H1 (cell line): ENCODE measurements at regions not wholly inside any gene's neighbourhood (a gene's known extent, or its start where the extent isn't known, plus 50 kb on each side); places are given as distances from the start of the nearest gene placed in this dataset.

Experiments
- CTCF ChIA-PET: fragments of 300-600 bp; sonication (Branson Sonifier 250); formaldehyde crosslinking; loops from one replicate; lab custom pipeline; 2021; ENCODE audit not compliant: partially characterized antibody; lab: Charles Lee
- POLR2A ChIA-PET: fragments of 300-600 bp; sonication (Branson Sonifier 250); formaldehyde crosslinking; loops from one replicate; lab custom pipeline; 2021; ENCODE audit warnings: inconsistent platforms; ENCODE audit not compliant: partially characterized antibody; lab: Charles Lee
- DNase-seq, 2 experiments: peaks; one replicate each; pipeline versions ENCODE4 v3.0.0 to v3.0.0-alpha.2; 2010 to 2022; ENCODE audit warnings: low spot score in 2 of 2, low read depth in 1 of 2, mixed read lengths in 1 of 2
- FAIRE-seq: peaks from 2 replicates; lab custom pipeline; 2011; peaks lifted over from hg19 to GRCh38; lab: Jason Lieb, UNC
- H2AFZ ChIP-seq: 2 replicates; pipeline ENCODE4 v1.8.1; 2012; ENCODE audit warnings: low read length, inconsistent platforms
- H2AK5ac ChIP-seq: 2 replicates; pipeline ENCODE4 v1.6.1; 2013; ENCODE audit warnings: low read depth, low read length
- H2BK120ac ChIP-seq: replicated peaks from 2 replicates; pipeline ENCODE3; 2013; ENCODE audit warnings: low read depth, low read length, inconsistent platforms
- H2BK12ac ChIP-seq: 2 replicates; pipeline ENCODE4 v1.6.1; 2013; ENCODE audit warnings: low read depth, low read length
- H2BK15ac ChIP-seq: 2 replicates; pipeline ENCODE4 v1.6.1; 2013; ENCODE audit warnings: low read length
- H2BK20ac ChIP-seq: 2 replicates; pipeline ENCODE4 v1.6.1; 2013; ENCODE audit warnings: low read length
- H2BK5ac ChIP-seq: 2 replicates; pipeline ENCODE4 v1.6.1; 2013; ENCODE audit warnings: low read depth, low read length
- H3K14ac ChIP-seq: 2 replicates; pipeline ENCODE4 v1.6.1; 2013; ENCODE audit warnings: inconsistent platforms; ENCODE audit not compliant: insufficient read length
- H3K18ac ChIP-seq: 2 replicates; pipeline ENCODE4 v1.6.1; 2013; ENCODE audit warnings: low read length; ENCODE audit errors: extremely low read depth
- H3K23ac ChIP-seq: 2 replicates; pipeline ENCODE4 v1.6.1; 2013; ENCODE audit warnings: inconsistent platforms; ENCODE audit not compliant: insufficient read length
- H3K23me2 ChIP-seq: 2 replicates; pipeline ENCODE4 v1.6.1; 2013; ENCODE audit warnings: low read depth, low read length
- H3K27ac ChIP-seq: 2 replicates; pipeline ENCODE4 v1.6.1; 2011; ENCODE audit warnings: low read depth, low read length, inconsistent platforms
- H3K27me3 ChIP-seq, 4 experiments: replicated peaks in 1 of 4; 1 replicate in 1 of 4; 2 replicates in 3 of 4; pipeline versions ENCODE4 v1.6.1 to v1.8.1; 2011 to 2013; ENCODE audit warnings: low read length in 3 of 4, mild to moderate bottlenecking in 3 of 4, inconsistent platforms in 2 of 4, mixed read lengths in 2 of 4, moderate library complexity in 1 of 4; ENCODE audit not compliant: control insufficient read depth in 3 of 4, insufficient read depth in 3 of 4; ENCODE audit errors: extremely low read depth in 1 of 4
- H3K36me3 ChIP-seq, 4 experiments: 2 replicates each; pipeline versions ENCODE4 v1.6.1 to v1.8.1; 2011 to 2013; ENCODE audit warnings: mild to moderate bottlenecking in 4 of 4, low read length in 3 of 4, moderate library complexity in 2 of 4, control low read depth in 1 of 4, inconsistent platforms in 1 of 4; ENCODE audit not compliant: insufficient read depth in 4 of 4, control insufficient read depth in 2 of 4
- H3K4ac ChIP-seq: replicated peaks from 2 replicates; pipeline ENCODE3; 2013; ENCODE audit warnings: low read length, low read depth, mixed read lengths, inconsistent platforms; ENCODE audit not compliant: insufficient read length
- H3K4me1 ChIP-seq, 4 experiments: replicated peaks in 1 of 4; 1 replicate in 1 of 4; 2 replicates in 3 of 4; pipeline versions ENCODE4 v1.6.1 to v1.8.1; 2011 to 2013; ENCODE audit warnings: low read length in 3 of 4, inconsistent platforms in 2 of 4, mixed read lengths in 1 of 4; ENCODE audit not compliant: insufficient read depth in 4 of 4, control insufficient read depth in 3 of 4
- H3K4me2 ChIP-seq, 2 experiments: 2 replicates each; pipeline versions ENCODE4 v1.6.1 to v1.8.1; 2011 to 2013; ENCODE audit warnings: low read depth in 2 of 2, low read length in 2 of 2, control low read depth in 1 of 2, inconsistent platforms in 1 of 2, mild to moderate bottlenecking in 1 of 2; ENCODE audit not compliant: insufficient read depth in 1 of 2
- H3K4me3 ChIP-seq, 4 experiments: fragments of 200-600, 300-600 bp in 1 of 4; sonication (generic), shearing (Covaris generic), sonication (Bioruptor Twin) in 1 of 4; 2 replicates each; pipeline versions ENCODE4 v1.5.1 to v1.8.1; 2011 to 2016; ENCODE audit warnings: low read length in 4 of 4, low read depth in 3 of 4, control low read depth in 2 of 4, inconsistent platforms in 2 of 4, mild to moderate bottlenecking in 2 of 4, mixed read lengths in 1 of 4, moderate library complexity in 1 of 4; ENCODE audit not compliant: insufficient read depth in 2 of 4; ENCODE audit errors: extremely low read depth in 1 of 4
- H3K56ac ChIP-seq: replicated peaks from 2 replicates; pipeline ENCODE3; 2013; ENCODE audit warnings: low read depth, mild to moderate bottlenecking, mixed read lengths, low read length, inconsistent platforms; ENCODE audit not compliant: insufficient read length
- H3K79me1 ChIP-seq: 2 replicates; pipeline ENCODE4 v1.6.1; 2013; ENCODE audit warnings: low read depth, low read length, control low read depth
- H3K79me2 ChIP-seq, 2 experiments: 2 replicates each; pipeline versions ENCODE4 v1.6.1 to v1.8.1; 2012 to 2013; ENCODE audit warnings: low read length in 2 of 2, mild to moderate bottlenecking in 2 of 2, inconsistent platforms in 1 of 2; ENCODE audit not compliant: insufficient read depth in 2 of 2, control insufficient read depth in 1 of 2
- H3K9ac ChIP-seq, 4 experiments: replicated peaks in 1 of 4; 1 replicate in 1 of 4; 2 replicates in 3 of 4; pipeline versions ENCODE4 v1.6.1 to v1.8.1; 2011 to 2013; ENCODE audit warnings: low read depth in 3 of 4, low read length in 3 of 4, control low read depth in 2 of 4, mild to moderate bottlenecking in 2 of 4, moderate library complexity in 2 of 4, inconsistent platforms in 1 of 4; ENCODE audit errors: extremely low read depth in 1 of 4
- H3K9me3 ChIP-seq, 2 experiments: 2 replicates each; pipeline versions ENCODE4 v1.6.1 to v1.8.1; 2012 to 2013; ENCODE audit warnings: mild to moderate bottlenecking in 2 of 2, moderate library complexity in 2 of 2, control low read depth in 1 of 2, inconsistent platforms in 1 of 2, low read depth in 1 of 2, low read length in 1 of 2, mixed read lengths in 1 of 2; ENCODE audit not compliant: insufficient read depth in 2 of 2
- H4K20me1 ChIP-seq, 2 experiments: replicated peaks in 1 of 2; 2 replicates each; pipeline versions ENCODE3 to v1.8.1; 2011 to 2013; ENCODE audit warnings: inconsistent platforms in 2 of 2, low read length in 2 of 2, mild to moderate bottlenecking in 1 of 2; ENCODE audit not compliant: insufficient read depth in 2 of 2, control insufficient read depth in 1 of 2
- H4K5ac ChIP-seq: 2 replicates; pipeline ENCODE4 v1.6.1; 2013; ENCODE audit warnings: low read length, low read depth, mixed read lengths, inconsistent platforms; ENCODE audit not compliant: insufficient read length
- H4K8ac ChIP-seq: 2 replicates; pipeline ENCODE4 v1.8.0; 2013; ENCODE audit warnings: mild to moderate bottlenecking, moderate library complexity, low read length, inconsistent platforms; ENCODE audit not compliant: insufficient read depth; ENCODE audit errors: extremely low read depth
- H4K91ac ChIP-seq: replicated peaks from 2 replicates; pipeline ENCODE3; 2013; ENCODE audit warnings: low read length, mixed read lengths, inconsistent platforms; ENCODE audit not compliant: insufficient read length
- CHD7 ChIP-seq: fragments of 300-600 bp; sonication (generic); IDR thresholded peaks from 2 replicates; pipeline ENCODE4 v1.7.1; 2012; ENCODE audit warnings: low read length, moderate library complexity, mild to moderate bottlenecking, inconsistent platforms; ENCODE audit not compliant: insufficient replicate concordance
- WGBS, 2 experiments: shearing (Covaris generic) in 1 of 2; methylation state at CpG; one replicate each; pipeline versions ENCODE4 v1.1.6 to v1.1.7; 2013 to 2015; ENCODE audit warnings: low lambda C conversion rate in 2 of 2, mixed read lengths in 2 of 2, inconsistent platforms in 1 of 2, low coverage in 1 of 2, missing lambda C conversion rate in 1 of 2; ENCODE audit not compliant: insufficient replicate concordance in 2 of 2, insufficient coverage in 1 of 2, insufficient read length in 1 of 2; ENCODE audit errors: extremely low coverage in 1 of 2, missing lambda C conversion rate in 1 of 2; 5-methylcytosine and 5-hydroxymethylcytosine counted together

GRCh38 chr4:86536151-86536550 is 58.0 kb upstream of the PTPN13 start:
- CTCF ChIA-PET = interaction anchor here (1.1 kb wide), 1 partner anchor 40 kb away, joined by 3 read pairs; no protein-coding TSS in a partner anchor
- no peaks in the 10 kb centered on the region for H3K27me3 ChIP-seq
- TF ChIP-seq CHD7 = no peak

More at GRCh38 chr4:86536151-86536550, 58.0 kb upstream of the PTPN13 start:
- Histone ChIP-seq H4K20me1 (no peaks in the 10 kb centered on the region), H3K4ac (no peak overlapping the region), H4K8ac (no peak overlapping the region), H3K18ac (no peak overlapping the region), H2BK20ac (no peak overlapping the region), H3K27ac (no peak overlapping the region), H2AK5ac (no peak overlapping the region), H3K14ac (no peak overlapping the region), H4K91ac (no peak overlapping the region), H4K5ac (no peak overlapping the region), H2BK5ac (no peak overlapping the region), H3K36me3 (no peaks in the 10 kb centered on the region), H2BK12ac (no peak overlapping the region), H3K4me2 (no peak overlapping the region), H3K56ac (no peak overlapping the region), H3K79me2 (no peaks in the 10 kb centered on the region), H3K23me2 (no peaks in the 10 kb centered on the region), H3K79me1 (no peaks in the 10 kb centered on the region), H3K4me3 (no peak overlapping the region), H2BK15ac (no peak overlapping the region), H2AFZ (no peak overlapping the region), H3K9me3 (no peaks in the 10 kb centered on the region), H3K9ac (no peak overlapping the region), H2BK120ac (no peak overlapping the region), H3K4me1 (no peaks in the 10 kb centered on the region), H3K23ac (no peak overlapping the region)
- POLR2A ChIA-PET = no interaction called here
- 95% methylated on average over 2 of the region's 2 CpGs; no CpG with 5 or more reads in 1 of the 2 experiments for WGBS, 2 experiments
- FAIRE-seq (no peak), DNase-seq (no peak)
